ENCODE measurements at regions not wholly inside any gene's neighbourhood (a gene's known extent, or its start where the extent isn't known, plus 50 kb on each side); places are given as distances from the start of the nearest gene placed in this dataset.

DNA sequence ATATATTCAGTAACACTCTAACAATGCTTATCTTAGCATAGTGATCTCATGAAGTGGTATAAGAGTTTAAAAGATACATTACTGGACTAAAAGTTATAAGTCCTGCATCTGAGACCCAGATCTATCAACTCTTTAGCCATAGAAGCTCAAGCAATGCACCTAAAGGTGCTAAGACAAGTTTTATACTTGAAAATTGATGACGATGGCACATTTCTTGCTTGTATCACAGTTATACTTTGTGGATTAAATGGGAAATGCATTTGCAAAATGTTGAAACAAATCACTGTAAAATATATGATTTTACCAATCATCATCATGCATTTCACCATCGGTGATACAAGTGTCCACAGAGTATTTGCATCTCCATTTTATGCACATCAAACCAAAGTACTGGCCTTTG, 525.3 kb upstream of the ZNF385D start:
- TF ChIP-seq, protein P1, sequence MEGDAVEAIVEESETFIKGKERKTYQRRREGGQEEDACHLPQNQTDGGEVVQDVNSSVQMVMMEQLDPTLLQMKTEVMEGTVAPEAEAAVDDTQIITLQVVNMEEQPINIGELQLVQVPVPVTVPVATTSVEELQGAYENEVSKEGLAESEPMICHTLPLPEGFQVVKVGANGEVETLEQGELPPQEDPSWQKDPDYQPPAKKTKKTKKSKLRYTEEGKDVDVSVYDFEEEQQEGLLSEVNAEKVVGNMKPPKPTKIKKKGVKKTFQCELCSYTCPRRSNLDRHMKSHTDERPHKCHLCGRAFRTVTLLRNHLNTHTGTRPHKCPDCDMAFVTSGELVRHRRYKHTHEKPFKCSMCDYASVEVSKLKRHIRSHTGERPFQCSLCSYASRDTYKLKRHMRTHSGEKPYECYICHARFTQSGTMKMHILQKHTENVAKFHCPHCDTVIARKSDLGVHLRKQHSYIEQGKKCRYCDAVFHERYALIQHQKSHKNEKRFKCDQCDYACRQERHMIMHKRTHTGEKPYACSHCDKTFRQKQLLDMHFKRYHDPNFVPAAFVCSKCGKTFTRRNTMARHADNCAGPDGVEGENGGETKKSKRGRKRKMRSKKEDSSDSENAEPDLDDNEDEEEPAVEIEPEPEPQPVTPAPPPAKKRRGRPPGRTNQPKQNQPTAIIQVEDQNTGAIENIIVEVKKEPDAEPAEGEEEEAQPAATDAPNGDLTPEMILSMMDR (IDR thresholded peaks at IDR 0.05; ENCODE audit: low read depth, low read length), result no peak

DNA sequence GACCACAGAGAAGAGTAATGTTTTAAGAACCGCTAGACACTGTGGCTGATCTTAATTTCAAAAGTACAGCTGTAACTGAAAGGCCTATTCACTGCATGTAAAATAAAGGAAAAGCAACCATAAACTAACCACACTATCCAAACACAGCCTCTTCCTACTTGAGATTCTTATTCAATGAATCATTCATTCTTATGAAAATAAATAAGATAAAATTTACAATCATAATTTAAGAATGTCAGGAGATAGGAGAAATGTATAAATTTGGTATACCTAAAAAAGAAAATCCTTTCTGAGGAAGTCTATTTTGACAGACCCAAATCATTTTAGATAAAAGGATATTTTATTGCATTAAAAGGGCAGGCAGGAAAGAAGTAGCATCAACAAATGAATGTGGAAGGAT, 533.5 kb upstream of the ZNF385D start:
- TF ChIP-seq, protein P1 (IDR thresholded peaks at IDR 0.05; ENCODE audit: low read depth, low read length), result no peak
- no peak overlapping the region for H3K4me3 ChIP-seq (ENCODE audit: low read depth, low read length)

More for the DNA sequence above, 525.3 kb upstream of the ZNF385D start:
- no peak overlapping the region for H3K4me3 ChIP-seq (ENCODE audit: low read depth, low read length)

DNA sequence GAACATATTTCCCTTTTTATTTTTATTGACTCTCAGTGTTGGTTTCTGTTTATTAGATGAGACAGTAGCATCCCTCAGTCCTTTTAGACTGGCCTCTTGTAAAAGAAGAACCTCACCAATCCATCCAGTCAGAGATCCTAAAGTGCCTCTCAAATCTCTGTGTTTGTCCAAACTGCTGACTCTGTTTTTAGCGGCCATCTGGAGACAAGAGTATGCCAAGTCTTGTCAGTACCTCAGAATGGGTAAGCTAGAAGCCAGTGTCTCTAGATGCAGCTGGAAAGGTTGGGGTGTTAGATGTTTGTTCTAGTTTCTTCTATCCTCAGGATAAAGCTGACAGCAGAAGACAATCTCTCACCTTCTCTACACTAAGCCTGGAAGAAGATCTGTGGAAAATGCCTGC, 537.7 kb upstream of the ZNF385D start:
- no peak overlapping the region for H3K4me3 ChIP-seq (ENCODE audit: low read depth, low read length)
- TF ChIP-seq, protein P1 (IDR thresholded peaks at IDR 0.05; ENCODE audit: low read depth, low read length), result no peak

DNA sequence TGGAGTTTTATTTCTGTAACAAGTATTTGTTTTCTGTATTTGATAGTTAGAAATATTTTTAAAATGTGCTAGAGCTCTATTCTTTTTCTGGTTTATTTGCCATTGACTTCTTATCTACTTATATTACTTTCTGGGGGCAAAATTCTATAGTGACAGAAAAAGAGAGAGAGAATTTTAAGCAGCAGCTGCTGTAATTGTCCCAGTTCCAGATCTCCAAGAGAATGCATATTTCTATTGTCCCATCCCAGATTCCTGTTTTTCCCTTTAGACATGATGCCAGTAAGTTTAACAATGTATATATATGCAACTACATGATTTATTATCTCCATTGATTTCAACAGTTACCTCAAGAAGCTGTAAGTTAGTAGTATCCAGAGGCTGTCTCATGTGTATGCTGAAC, 541.7 kb upstream of the ZNF385D start:
- H3K4me3 ChIP-seq (ENCODE audit: low read depth, low read length), result no peak overlapping the region
- TF ChIP-seq, protein P1 (IDR thresholded peaks at IDR 0.05; ENCODE audit: low read depth, low read length), result no peak

DNA sequence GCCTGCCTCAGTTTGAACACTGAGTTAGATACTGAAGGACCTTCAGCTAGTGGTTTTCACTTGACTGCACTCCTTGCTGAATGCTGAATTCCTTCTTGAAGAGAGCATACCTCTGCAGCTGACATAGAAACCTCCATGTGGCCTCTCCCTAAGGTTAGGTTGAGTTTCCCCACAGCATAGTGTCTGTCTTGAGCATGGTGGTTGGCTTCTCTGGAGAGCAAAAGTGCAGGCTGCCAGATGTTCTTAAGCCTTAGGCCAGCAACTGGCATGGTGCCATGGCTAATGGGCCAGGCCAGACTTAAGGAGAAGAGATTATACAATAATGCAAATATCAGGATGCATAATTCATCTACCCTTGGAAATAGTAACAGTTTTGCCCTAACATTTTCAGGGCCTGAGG, 545.6 kb upstream of the ZNF385D start:
- TF ChIP-seq, protein P1 (IDR thresholded peaks at IDR 0.05; ENCODE audit: low read depth, low read length), result no peak
- H3K4me3 ChIP-seq (ENCODE audit: low read depth, low read length), result no peak overlapping the region

DNA sequence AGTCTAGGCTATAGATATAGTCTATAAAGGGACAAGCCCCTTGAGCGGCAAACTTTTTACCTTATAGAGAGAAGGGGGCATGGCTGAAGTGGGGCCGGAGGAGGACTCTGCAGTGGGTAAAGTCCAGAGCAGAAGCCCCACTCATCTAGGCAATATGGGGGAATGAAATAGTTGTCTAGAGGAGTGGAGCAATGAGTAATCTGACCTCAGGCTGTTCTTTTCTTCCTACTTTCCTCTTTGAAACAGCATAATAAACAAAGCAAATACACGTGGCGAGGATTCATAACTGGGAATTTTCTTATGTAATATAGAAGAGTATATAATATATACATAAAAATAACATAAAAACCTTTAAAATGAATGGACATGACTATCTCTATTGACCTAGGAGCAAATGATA, 546.4 kb upstream of the ZNF385D start:
- TF ChIP-seq, protein P1 (IDR thresholded peaks at IDR 0.05; ENCODE audit: low read depth, low read length), result no peak

DNA sequence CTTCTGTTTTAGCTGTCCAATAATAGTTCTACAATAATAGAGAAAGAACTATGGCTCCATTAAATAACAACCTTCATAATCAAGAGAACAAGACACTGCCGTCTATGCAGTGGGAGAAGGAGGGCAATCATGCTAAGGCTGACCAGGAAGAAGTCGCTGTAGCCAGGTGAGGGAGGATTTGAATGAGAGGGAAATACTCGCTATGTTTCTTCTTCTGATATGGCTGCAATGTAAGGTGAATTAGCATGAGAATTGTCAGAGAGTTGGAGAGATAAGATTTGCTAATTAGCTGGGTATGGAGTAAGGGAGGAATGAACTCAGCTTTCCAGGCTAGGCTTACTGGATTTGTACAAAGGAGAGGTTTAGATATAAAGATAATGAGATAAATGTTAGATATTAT, 555.4 kb upstream of the ZNF385D start:
- TF ChIP-seq, protein P1 (IDR thresholded peaks at IDR 0.05; ENCODE audit: low read depth, low read length), result no peak
- H3K4me3 ChIP-seq (ENCODE audit: low read depth, low read length), result no peak overlapping the region

More for the DNA sequence above, 546.4 kb upstream of the ZNF385D start:
- no peak overlapping the region for H3K4me3 ChIP-seq (ENCODE audit: low read depth, low read length)

Data from WI38 (cell line).